ENCODE measurements at regions not wholly inside any gene's neighbourhood (a gene's known extent, or its start where the extent isn't known, plus 50 kb on each side); places are given as distances from the start of the nearest gene placed in this dataset.

- TF ChIP-seq POLR2A (IDR thresholded peaks at IDR 0.05; ENCODE audit: low read depth, low read length): no peak
- no peak for TF ChIP-seq CTCF (IDR thresholded peaks at IDR 0.05; ENCODE audit: extremely low read depth in 1 of 2, insufficient read depth in 1 of 2, low read depth in 1 of 2, low read length in 2 of 2)
- TF ChIP-seq EZH2 (IDR thresholded peaks at IDR 0.05; ENCODE audit: borderline replicate concordance, low read depth, low read length, severe bottlenecking): no peak
- TF ChIP-seq MAX (IDR thresholded peaks at IDR 0.05; ENCODE audit: insufficient read depth, insufficient read length): no peak
- TF ChIP-seq POLR2AphosphoS5 (IDR thresholded peaks at IDR 0.05; ENCODE audit: insufficient read depth, low read depth, low read length): no peak
- TF ChIP-seq MYC (IDR thresholded peaks at IDR 0.05; ENCODE audit: low read depth, low read length): no peak
- no peak for TF ChIP-seq JUN (IDR thresholded peaks at IDR 0.05; ENCODE audit: borderline replicate concordance, insufficient read depth, insufficient read length, low read depth)
These were observed 359.4 kb upstream of the CELF2 start for GRCh38 chr10:10658172-10658785.

Data from endothelial cell of umbilical vein (primary cell).